H1 (cell line): ENCODE measurements at regions not wholly inside any gene's neighbourhood (a gene's known extent, or its start where the extent isn't known, plus 50 kb on each side); places are given as distances from the start of the nearest gene placed in this dataset.
A peak's percentile ranks its signal among the peaks of the same experiment; 100 is the strongest.

ENCODE experiments used
- CTCF ChIA-PET: fragments of 300-600 bp; sonication (Branson Sonifier 250); formaldehyde crosslinking; loops from one replicate; lab custom pipeline; 2021; ENCODE audit not compliant: partially characterized antibody; lab: Charles Lee
- POLR2A ChIA-PET: fragments of 300-600 bp; sonication (Branson Sonifier 250); formaldehyde crosslinking; loops from one replicate; lab custom pipeline; 2021; ENCODE audit warnings: inconsistent platforms; ENCODE audit not compliant: partially characterized antibody; lab: Charles Lee
- DNase-seq, 2 experiments: peaks; one replicate each; pipeline versions ENCODE4 v3.0.0 to v3.0.0-alpha.2; 2010 to 2022; ENCODE audit warnings: low spot score in 2 of 2, low read depth in 1 of 2, mixed read lengths in 1 of 2
- FAIRE-seq: peaks from 2 replicates; lab custom pipeline; 2011; peaks lifted over from hg19 to GRCh38; lab: Jason Lieb, UNC
- H2AFZ ChIP-seq: 2 replicates; pipeline ENCODE4 v1.8.1; 2012; ENCODE audit warnings: low read length, inconsistent platforms
- H2AK5ac ChIP-seq: 2 replicates; pipeline ENCODE4 v1.6.1; 2013; ENCODE audit warnings: low read depth, low read length
- H2BK120ac ChIP-seq: replicated peaks from 2 replicates; pipeline ENCODE3; 2013; ENCODE audit warnings: low read depth, low read length, inconsistent platforms
- H2BK12ac ChIP-seq: 2 replicates; pipeline ENCODE4 v1.6.1; 2013; ENCODE audit warnings: low read depth, low read length
- H2BK15ac ChIP-seq: 2 replicates; pipeline ENCODE4 v1.6.1; 2013; ENCODE audit warnings: low read length
- H2BK20ac ChIP-seq: 2 replicates; pipeline ENCODE4 v1.6.1; 2013; ENCODE audit warnings: low read length
- H2BK5ac ChIP-seq: 2 replicates; pipeline ENCODE4 v1.6.1; 2013; ENCODE audit warnings: low read depth, low read length
- H3K14ac ChIP-seq: 2 replicates; pipeline ENCODE4 v1.6.1; 2013; ENCODE audit warnings: inconsistent platforms; ENCODE audit not compliant: insufficient read length
- H3K18ac ChIP-seq: 2 replicates; pipeline ENCODE4 v1.6.1; 2013; ENCODE audit warnings: low read length; ENCODE audit errors: extremely low read depth
- H3K23ac ChIP-seq: 2 replicates; pipeline ENCODE4 v1.6.1; 2013; ENCODE audit warnings: inconsistent platforms; ENCODE audit not compliant: insufficient read length
- H3K23me2 ChIP-seq: 2 replicates; pipeline ENCODE4 v1.6.1; 2013; ENCODE audit warnings: low read depth, low read length
- H3K27ac ChIP-seq: 2 replicates; pipeline ENCODE4 v1.6.1; 2011; ENCODE audit warnings: low read depth, low read length, inconsistent platforms
- H3K27me3 ChIP-seq, 4 experiments: replicated peaks in 1 of 4; 1 replicate in 1 of 4; 2 replicates in 3 of 4; pipeline versions ENCODE4 v1.6.1 to v1.8.1; 2011 to 2013; ENCODE audit warnings: low read length in 3 of 4, mild to moderate bottlenecking in 3 of 4, inconsistent platforms in 2 of 4, mixed read lengths in 2 of 4, moderate library complexity in 1 of 4; ENCODE audit not compliant: control insufficient read depth in 3 of 4, insufficient read depth in 3 of 4; ENCODE audit errors: extremely low read depth in 1 of 4
- H3K36me3 ChIP-seq, 4 experiments: 2 replicates each; pipeline versions ENCODE4 v1.6.1 to v1.8.1; 2011 to 2013; ENCODE audit warnings: mild to moderate bottlenecking in 4 of 4, low read length in 3 of 4, moderate library complexity in 2 of 4, control low read depth in 1 of 4, inconsistent platforms in 1 of 4; ENCODE audit not compliant: insufficient read depth in 4 of 4, control insufficient read depth in 2 of 4
- H3K4ac ChIP-seq: replicated peaks from 2 replicates; pipeline ENCODE3; 2013; ENCODE audit warnings: low read length, low read depth, mixed read lengths, inconsistent platforms; ENCODE audit not compliant: insufficient read length
- H3K4me1 ChIP-seq, 4 experiments: replicated peaks in 1 of 4; 1 replicate in 1 of 4; 2 replicates in 3 of 4; pipeline versions ENCODE4 v1.6.1 to v1.8.1; 2011 to 2013; ENCODE audit warnings: low read length in 3 of 4, inconsistent platforms in 2 of 4, mixed read lengths in 1 of 4; ENCODE audit not compliant: insufficient read depth in 4 of 4, control insufficient read depth in 3 of 4
- H3K4me2 ChIP-seq, 2 experiments: 2 replicates each; pipeline versions ENCODE4 v1.6.1 to v1.8.1; 2011 to 2013; ENCODE audit warnings: low read depth in 2 of 2, low read length in 2 of 2, control low read depth in 1 of 2, inconsistent platforms in 1 of 2, mild to moderate bottlenecking in 1 of 2; ENCODE audit not compliant: insufficient read depth in 1 of 2
- H3K4me3 ChIP-seq, 4 experiments: fragments of 200-600, 300-600 bp in 1 of 4; sonication (generic), shearing (Covaris generic), sonication (Bioruptor Twin) in 1 of 4; 2 replicates each; pipeline versions ENCODE4 v1.5.1 to v1.8.1; 2011 to 2016; ENCODE audit warnings: low read length in 4 of 4, low read depth in 3 of 4, control low read depth in 2 of 4, inconsistent platforms in 2 of 4, mild to moderate bottlenecking in 2 of 4, mixed read lengths in 1 of 4, moderate library complexity in 1 of 4; ENCODE audit not compliant: insufficient read depth in 2 of 4; ENCODE audit errors: extremely low read depth in 1 of 4
- H3K56ac ChIP-seq: replicated peaks from 2 replicates; pipeline ENCODE3; 2013; ENCODE audit warnings: low read depth, mild to moderate bottlenecking, mixed read lengths, low read length, inconsistent platforms; ENCODE audit not compliant: insufficient read length
- H3K79me1 ChIP-seq: 2 replicates; pipeline ENCODE4 v1.6.1; 2013; ENCODE audit warnings: low read depth, low read length, control low read depth
- H3K79me2 ChIP-seq, 2 experiments: 2 replicates each; pipeline versions ENCODE4 v1.6.1 to v1.8.1; 2012 to 2013; ENCODE audit warnings: low read length in 2 of 2, mild to moderate bottlenecking in 2 of 2, inconsistent platforms in 1 of 2; ENCODE audit not compliant: insufficient read depth in 2 of 2, control insufficient read depth in 1 of 2
- H3K9ac ChIP-seq, 4 experiments: replicated peaks in 1 of 4; 1 replicate in 1 of 4; 2 replicates in 3 of 4; pipeline versions ENCODE4 v1.6.1 to v1.8.1; 2011 to 2013; ENCODE audit warnings: low read depth in 3 of 4, low read length in 3 of 4, control low read depth in 2 of 4, mild to moderate bottlenecking in 2 of 4, moderate library complexity in 2 of 4, inconsistent platforms in 1 of 4; ENCODE audit errors: extremely low read depth in 1 of 4
- H3K9me3 ChIP-seq, 2 experiments: 2 replicates each; pipeline versions ENCODE4 v1.6.1 to v1.8.1; 2012 to 2013; ENCODE audit warnings: mild to moderate bottlenecking in 2 of 2, moderate library complexity in 2 of 2, control low read depth in 1 of 2, inconsistent platforms in 1 of 2, low read depth in 1 of 2, low read length in 1 of 2, mixed read lengths in 1 of 2; ENCODE audit not compliant: insufficient read depth in 2 of 2
- H4K20me1 ChIP-seq, 2 experiments: replicated peaks in 1 of 2; 2 replicates each; pipeline versions ENCODE3 to v1.8.1; 2011 to 2013; ENCODE audit warnings: inconsistent platforms in 2 of 2, low read length in 2 of 2, mild to moderate bottlenecking in 1 of 2; ENCODE audit not compliant: insufficient read depth in 2 of 2, control insufficient read depth in 1 of 2
- H4K5ac ChIP-seq: 2 replicates; pipeline ENCODE4 v1.6.1; 2013; ENCODE audit warnings: low read length, low read depth, mixed read lengths, inconsistent platforms; ENCODE audit not compliant: insufficient read length
- H4K8ac ChIP-seq: 2 replicates; pipeline ENCODE4 v1.8.0; 2013; ENCODE audit warnings: mild to moderate bottlenecking, moderate library complexity, low read length, inconsistent platforms; ENCODE audit not compliant: insufficient read depth; ENCODE audit errors: extremely low read depth
- H4K91ac ChIP-seq: replicated peaks from 2 replicates; pipeline ENCODE3; 2013; ENCODE audit warnings: low read length, mixed read lengths, inconsistent platforms; ENCODE audit not compliant: insufficient read length
- ATF2 ChIP-seq: IDR thresholded peaks from 2 replicates; pipeline ENCODE4 v1.6.1; 2012; ENCODE audit warnings: low read length, inconsistent platforms
- EP300 ChIP-seq, 2 experiments: IDR thresholded peaks; 1 replicate in 1 of 2; 2 replicates in 1 of 2; pipeline ENCODE4 v1.6.1; 2011 to 2012; ENCODE audit warnings: low read depth in 2 of 2, low read length in 2 of 2, mild to moderate bottlenecking in 2 of 2, borderline replicate concordance in 1 of 2, inconsistent platforms in 1 of 2, moderate library complexity in 1 of 2
- NRF1 ChIP-seq: IDR thresholded peaks from 2 replicates; pipeline ENCODE4 v1.6.1; 2011; ENCODE audit warnings: mild to moderate bottlenecking, low read depth, low read length, improper control_type of control experiment
- RBBP5 ChIP-seq: IDR thresholded peaks from 2 replicates; pipeline ENCODE4 v1.7.1; 2012; ENCODE audit warnings: low read depth, mild to moderate bottlenecking, inconsistent platforms, low read length, moderate library complexity, borderline replicate concordance
- SP1 ChIP-seq: IDR thresholded peaks from 2 replicates; pipeline ENCODE4 v1.6.1; 2011; ENCODE audit warnings: low read depth, low read length
- TBP ChIP-seq: IDR thresholded peaks from 2 replicates; pipeline ENCODE4 v1.6.1; 2011; ENCODE audit warnings: low read depth, low read length, improper control_type of control experiment
- WGBS, 2 experiments: shearing (Covaris generic) in 1 of 2; methylation state at CpG; one replicate each; pipeline versions ENCODE4 v1.1.6 to v1.1.7; 2013 to 2015; ENCODE audit warnings: low lambda C conversion rate in 2 of 2, mixed read lengths in 2 of 2, inconsistent platforms in 1 of 2, low coverage in 1 of 2, missing lambda C conversion rate in 1 of 2; ENCODE audit not compliant: insufficient replicate concordance in 2 of 2, insufficient coverage in 1 of 2, insufficient read length in 1 of 2; ENCODE audit errors: extremely low coverage in 1 of 2, missing lambda C conversion rate in 1 of 2; 5-methylcytosine and 5-hydroxymethylcytosine counted together
- TF ChIP-seq, protein P1 (sequence below): IDR thresholded peaks from 2 replicates; pipeline ENCODE4 v1.6.1; 2012; ENCODE audit warnings: inconsistent platforms
- TF ChIP-seq, protein P2 (sequence below), 3 experiments: IDR thresholded peaks; 1 replicate in 2 of 3; 2 replicates in 1 of 3; pipeline versions ENCODE4 v1.5.1 to v1.6.1; 2011; ENCODE audit warnings: low read length in 3 of 3, mild to moderate bottlenecking in 3 of 3, inconsistent platforms in 2 of 3, low read depth in 1 of 3, moderate library complexity in 1 of 3; ENCODE audit not compliant: insufficient read depth in 1 of 3; ENCODE audit errors: control extremely low read depth in 1 of 3

DNA sequence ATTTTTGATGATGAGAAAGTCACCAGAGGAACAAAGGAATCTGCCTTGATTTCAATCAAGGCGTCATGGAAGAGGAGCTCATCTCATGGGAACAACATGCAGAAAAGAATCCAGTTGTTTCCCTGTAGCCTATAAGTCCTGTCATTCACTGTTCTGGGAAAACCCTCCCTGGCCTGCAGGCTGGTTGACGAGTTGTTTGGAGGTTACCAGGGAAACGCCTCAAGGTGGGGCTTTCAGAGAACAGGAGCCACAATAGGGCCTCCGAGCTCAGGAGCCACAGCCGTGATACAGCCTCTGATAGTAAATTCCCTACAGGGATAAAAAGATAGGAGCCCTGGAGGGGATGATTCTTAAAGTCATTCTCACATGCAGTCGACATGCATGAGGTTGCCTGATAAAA, 135.2 kb downstream of the PSMG1 start:
- Histone ChIP-seq H2BK5ac (no peak overlapping the region), H4K91ac (no peak overlapping the region), H3K9me3 (no peaks in the 10 kb centered on the region), H3K36me3 (no peaks in the 10 kb centered on the region), H2BK120ac (no peak overlapping the region), H3K4ac (no peak overlapping the region), H4K20me1 (no peaks in the 10 kb centered on the region), H3K56ac (no peak overlapping the region), H2BK20ac (no peak overlapping the region), H3K79me1 (no peaks in the 10 kb centered on the region), H3K4me1 (no peaks in the 10 kb centered on the region), H3K23ac (no peak overlapping the region), H2BK15ac (no peak overlapping the region), H4K5ac (no peak overlapping the region), H3K9ac (no peak overlapping the region), H3K4me3 (no peak overlapping the region), H3K27me3 (no peaks in the 10 kb centered on the region), H2BK12ac (no peak overlapping the region), H3K4me2 (no peak overlapping the region), H2AFZ (no peak overlapping the region), H3K23me2 (no peaks in the 10 kb centered on the region; the same call in 1 of the 2 replicates), H3K14ac (no peak overlapping the region), H3K79me2 (no peaks in the 10 kb centered on the region), H3K27ac (no peak overlapping the region), H4K8ac (no peak overlapping the region), H2AK5ac (no peak overlapping the region), H3K18ac (no peak overlapping the region)
- WGBS, 2 experiments: 28% methylated on average over 6 of the region's 6 CpGs; no CpG with 5 or more reads in 1 of the 2 experiments
- POLR2A ChIA-PET: interaction anchor here (1.5 kb wide), 1 partner anchor 11 kb away, joined by 4 read pairs; no protein-coding TSS in a partner anchor
- DNase-seq (peak in 1 of 2 experiments; percentile 63), FAIRE-seq (peak; percentile 78)
- CTCF ChIA-PET: interaction anchor here (0.8 to 2.0 kb wide), 7 partner anchors 9 to 349 kb away, joined by 3 to 9 read pairs (median 3); no protein-coding TSS in a partner anchor
- TF ChIP-seq ATF2: no peak
- 0 out of 2 replicates have a peak, but pooled peaks have one; percentile 43 for TF ChIP-seq TBP
- TF ChIP-seq, protein P1, sequence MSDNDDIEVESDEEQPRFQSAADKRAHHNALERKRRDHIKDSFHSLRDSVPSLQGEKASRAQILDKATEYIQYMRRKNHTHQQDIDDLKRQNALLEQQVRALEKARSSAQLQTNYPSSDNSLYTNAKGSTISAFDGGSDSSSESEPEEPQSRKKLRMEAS: no peak
- no peak for TF ChIP-seq SP1
- TF ChIP-seq NRF1: no peak
- TF ChIP-seq, protein P2, sequence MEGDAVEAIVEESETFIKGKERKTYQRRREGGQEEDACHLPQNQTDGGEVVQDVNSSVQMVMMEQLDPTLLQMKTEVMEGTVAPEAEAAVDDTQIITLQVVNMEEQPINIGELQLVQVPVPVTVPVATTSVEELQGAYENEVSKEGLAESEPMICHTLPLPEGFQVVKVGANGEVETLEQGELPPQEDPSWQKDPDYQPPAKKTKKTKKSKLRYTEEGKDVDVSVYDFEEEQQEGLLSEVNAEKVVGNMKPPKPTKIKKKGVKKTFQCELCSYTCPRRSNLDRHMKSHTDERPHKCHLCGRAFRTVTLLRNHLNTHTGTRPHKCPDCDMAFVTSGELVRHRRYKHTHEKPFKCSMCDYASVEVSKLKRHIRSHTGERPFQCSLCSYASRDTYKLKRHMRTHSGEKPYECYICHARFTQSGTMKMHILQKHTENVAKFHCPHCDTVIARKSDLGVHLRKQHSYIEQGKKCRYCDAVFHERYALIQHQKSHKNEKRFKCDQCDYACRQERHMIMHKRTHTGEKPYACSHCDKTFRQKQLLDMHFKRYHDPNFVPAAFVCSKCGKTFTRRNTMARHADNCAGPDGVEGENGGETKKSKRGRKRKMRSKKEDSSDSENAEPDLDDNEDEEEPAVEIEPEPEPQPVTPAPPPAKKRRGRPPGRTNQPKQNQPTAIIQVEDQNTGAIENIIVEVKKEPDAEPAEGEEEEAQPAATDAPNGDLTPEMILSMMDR (IDR thresholded peaks at IDR 0.05; ENCODE audit: control extremely low read depth in 1 of 3, insufficient read depth in 1 of 3, low read depth in 1 of 3, low read length in 3 of 3): no peak
- TF ChIP-seq RBBP5: no peak
- TF ChIP-seq EP300 (IDR thresholded peaks at IDR 0.05; ENCODE audit: borderline replicate concordance in 1 of 2, low read depth in 2 of 2, low read length in 2 of 2): 0 out of 3 replicates have a peak, but pooled peaks of 1 of the 2 experiments have one; percentile 62
